ENCODE measurements at regions not wholly inside any gene's neighbourhood (a gene's known extent, or its start where the extent isn't known, plus 50 kb on each side); places are given as distances from the start of the nearest gene placed in this dataset.

DNA sequence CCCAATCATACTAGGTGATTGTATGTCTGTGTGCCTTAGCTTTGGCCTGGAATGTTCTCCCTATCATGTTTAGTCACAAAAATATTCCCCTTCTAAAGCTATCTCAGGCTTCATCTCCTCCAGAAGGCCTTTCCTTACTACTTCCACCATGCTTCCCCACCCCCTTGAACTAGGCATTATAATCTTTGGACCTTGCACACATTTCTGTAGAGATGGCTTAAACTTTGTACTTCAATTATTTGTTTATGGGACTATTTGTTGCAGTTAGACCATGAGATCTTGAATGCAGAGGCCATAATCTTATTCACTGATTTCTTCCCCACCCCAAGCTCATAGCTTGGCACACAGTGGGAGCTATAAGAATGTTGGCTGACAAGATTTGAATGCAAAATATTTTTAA lies 262.0 kb upstream of the EDA2R start:
- H4K91ac ChIP-seq (ENCODE audit: insufficient read depth, low read depth, low read length) = no peak overlapping the region
- no peaks in the 10 kb centered on the region for H4K20me1 ChIP-seq (ENCODE audit: insufficient read depth, low read length)
- no TSS peak for BruUV-seq (replicated peaks)
- no peak overlapping the region for H4K5ac ChIP-seq (ENCODE audit: low read depth, low read length)
- no peak overlapping the region for H3K4me3 ChIP-seq (ENCODE audit: insufficient read depth, low read depth, low read length)
- H2BK15ac ChIP-seq (ENCODE audit: low read depth, low read length) = no peak overlapping the region
- no peak overlapping the region for H2AK9ac ChIP-seq (replicated peaks; ENCODE audit: low read depth, low read length, poor library complexity)
- no peak overlapping the region for H3K56ac ChIP-seq (ENCODE audit: extremely low read depth, insufficient read depth, low read length)
- H3K27ac ChIP-seq (ENCODE audit: insufficient read depth, low read length) = no peak overlapping the region
- no peak overlapping the region for H2AK5ac ChIP-seq (ENCODE audit: low read depth, low read length)
- no peak overlapping the region for H2AFZ ChIP-seq (replicated peaks; ENCODE audit: low read length, poor library complexity)
- H2BK20ac ChIP-seq (ENCODE audit: low read depth, low read length) = no peak overlapping the region
- no peak overlapping the region for H3K18ac ChIP-seq (ENCODE audit: low read depth, low read length)
- no peak for ATAC-seq (ENCODE audit: low read depth)
- TF ChIP-seq CEBPB (IDR thresholded peaks at IDR 0.05; ENCODE audit: low read depth, low read length) (no peak), FOS (IDR thresholded peaks at IDR 0.05; ENCODE audit: low read depth, low read length) (no peak), POLR2A (IDR thresholded peaks at IDR 0.05; ENCODE audit: low read depth, low read length) (no peak), RFX5 (IDR thresholded peaks at IDR 0.05; ENCODE audit: low read depth, low read length) (no peak), RCOR1 (IDR thresholded peaks at IDR 0.05; ENCODE audit: insufficient replicate concordance, low read length) (no peak), MAZ (IDR thresholded peaks at IDR 0.05; ENCODE audit: borderline replicate concordance, low read depth, low read length) (no peak), RAD21 (IDR thresholded peaks at IDR 0.05; ENCODE audit: low read length) (no peak), MXI1 (IDR thresholded peaks at IDR 0.05; ENCODE audit: borderline replicate concordance, low read depth, low read length) (no peak), BHLHE40 (IDR thresholded peaks at IDR 0.05; ENCODE audit: low read depth, low read length) (no peak), NFE2L2 (IDR thresholded peaks at IDR 0.05; ENCODE audit: low read depth, low read length) (no peak), MAFK (IDR thresholded peaks at IDR 0.05; ENCODE audit: low read depth, low read length) (no peak), CHD1 (IDR thresholded peaks at IDR 0.05; ENCODE audit: low read depth, low read length) (no peak)
- TF ChIP-seq, protein P1, sequence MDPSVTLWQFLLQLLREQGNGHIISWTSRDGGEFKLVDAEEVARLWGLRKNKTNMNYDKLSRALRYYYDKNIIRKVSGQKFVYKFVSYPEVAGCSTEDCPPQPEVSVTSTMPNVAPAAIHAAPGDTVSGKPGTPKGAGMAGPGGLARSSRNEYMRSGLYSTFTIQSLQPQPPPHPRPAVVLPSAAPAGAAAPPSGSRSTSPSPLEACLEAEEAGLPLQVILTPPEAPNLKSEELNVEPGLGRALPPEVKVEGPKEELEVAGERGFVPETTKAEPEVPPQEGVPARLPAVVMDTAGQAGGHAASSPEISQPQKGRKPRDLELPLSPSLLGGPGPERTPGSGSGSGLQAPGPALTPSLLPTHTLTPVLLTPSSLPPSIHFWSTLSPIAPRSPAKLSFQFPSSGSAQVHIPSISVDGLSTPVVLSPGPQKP (IDR thresholded peaks at IDR 0.05; ENCODE audit: borderline replicate concordance, low read depth, low read length) = no peak
- TF ChIP-seq, protein P2, sequence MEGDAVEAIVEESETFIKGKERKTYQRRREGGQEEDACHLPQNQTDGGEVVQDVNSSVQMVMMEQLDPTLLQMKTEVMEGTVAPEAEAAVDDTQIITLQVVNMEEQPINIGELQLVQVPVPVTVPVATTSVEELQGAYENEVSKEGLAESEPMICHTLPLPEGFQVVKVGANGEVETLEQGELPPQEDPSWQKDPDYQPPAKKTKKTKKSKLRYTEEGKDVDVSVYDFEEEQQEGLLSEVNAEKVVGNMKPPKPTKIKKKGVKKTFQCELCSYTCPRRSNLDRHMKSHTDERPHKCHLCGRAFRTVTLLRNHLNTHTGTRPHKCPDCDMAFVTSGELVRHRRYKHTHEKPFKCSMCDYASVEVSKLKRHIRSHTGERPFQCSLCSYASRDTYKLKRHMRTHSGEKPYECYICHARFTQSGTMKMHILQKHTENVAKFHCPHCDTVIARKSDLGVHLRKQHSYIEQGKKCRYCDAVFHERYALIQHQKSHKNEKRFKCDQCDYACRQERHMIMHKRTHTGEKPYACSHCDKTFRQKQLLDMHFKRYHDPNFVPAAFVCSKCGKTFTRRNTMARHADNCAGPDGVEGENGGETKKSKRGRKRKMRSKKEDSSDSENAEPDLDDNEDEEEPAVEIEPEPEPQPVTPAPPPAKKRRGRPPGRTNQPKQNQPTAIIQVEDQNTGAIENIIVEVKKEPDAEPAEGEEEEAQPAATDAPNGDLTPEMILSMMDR (conservative IDR thresholded peaks at IDR 0.05; ENCODE audit: low read depth, low read length) = no peak
- TF ChIP-seq, protein P3, sequence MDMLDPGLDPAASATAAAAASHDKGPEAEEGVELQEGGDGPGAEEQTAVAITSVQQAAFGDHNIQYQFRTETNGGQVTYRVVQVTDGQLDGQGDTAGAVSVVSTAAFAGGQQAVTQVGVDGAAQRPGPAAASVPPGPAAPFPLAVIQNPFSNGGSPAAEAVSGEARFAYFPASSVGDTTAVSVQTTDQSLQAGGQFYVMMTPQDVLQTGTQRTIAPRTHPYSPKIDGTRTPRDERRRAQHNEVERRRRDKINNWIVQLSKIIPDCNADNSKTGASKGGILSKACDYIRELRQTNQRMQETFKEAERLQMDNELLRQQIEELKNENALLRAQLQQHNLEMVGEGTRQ (IDR thresholded peaks at IDR 0.05; ENCODE audit: low read depth, low read length) = no peak
- no peak overlapping the region for H2BK120ac ChIP-seq (ENCODE audit: low read depth, low read length)
- no peak overlapping the region for H3K9ac ChIP-seq (ENCODE audit: low read depth, low read length)
- no peaks in the 10 kb centered on the region for H3K79me1 ChIP-seq (ENCODE audit: low read depth in 1 of 2, low read length in 2 of 2)
- H3K4me1 ChIP-seq (ENCODE audit: control insufficient read depth, insufficient read depth, low read length) = no peaks in the 10 kb centered on the region
- in situ Hi-C loops (cut with MboI; ENCODE audit: low sequenced_read_pairs) (no loop called here), dilution Hi-C loops (cut with HindIII; ENCODE audit: low sequenced_read_pairs, unreplicated experiment) (no loop called here), intact Hi-C loops (cut with micrococcal nuclease) (no loop called here)
- no peak overlapping the region for H4K8ac ChIP-seq (ENCODE audit: low read depth in 2 of 2, low read length in 2 of 2)
- H3K36me3 ChIP-seq (ENCODE audit: control insufficient read depth, insufficient read depth, low read length) = no peaks in the 10 kb centered on the region
- no peaks in the 10 kb centered on the region for H3K9me1 ChIP-seq (ENCODE audit: insufficient read depth, low read length)
- ChIA-PET POLR2A (ENCODE audit: unreplicated experiment) (no interaction called here), CTCF (interaction anchor here (0.6 kb wide), 1 partner anchor 1082 kb away, joined by 3 read pairs; no protein-coding TSS in a partner anchor)
- no peak for DNase-seq
- no peaks in the 10 kb centered on the region; the same call in 1 of the 2 replicates for H3K9me3 ChIP-seq (ENCODE audit: control insufficient read depth, insufficient read depth, low read length)
- H3K4me2 ChIP-seq (ENCODE audit: low read depth, low read length) = no peak overlapping the region
- no peak overlapping the region for H2BK5ac ChIP-seq (ENCODE audit: low read depth, low read length, poor library complexity, severe bottlenecking)
- H3K14ac ChIP-seq (replicated peaks; ENCODE audit: low read depth, low read length) = no peak overlapping the region
- H3K23ac ChIP-seq (ENCODE audit: low read depth, low read length) = no peak overlapping the region
- no peaks in the 10 kb centered on the region for H3K27me3 ChIP-seq (ENCODE audit: control insufficient read depth, insufficient read depth, low read length)
- H3K4ac ChIP-seq (ENCODE audit: low read depth, low read length) = no peak overlapping the region
